ENCODE measurements at regions not wholly inside any gene's neighbourhood (a gene's known extent, or its start where the extent isn't known, plus 50 kb on each side); places are given as distances from the start of the nearest gene placed in this dataset.

GRCh38 chr3:127383656-127384179, 95.9 kb upstream of the PRR20G start:
- ChIA-PET POLR2A (no interaction called here), CTCF (no interaction called here)
- Histone ChIP-seq H3K9ac (replicated peaks; ENCODE audit: extremely low read depth, insufficient read depth, low read length) (no peak overlapping the region), H3K4me2 (ENCODE audit: insufficient read depth, low read length) (no peak overlapping the region), H3K4me3 (replicated peaks in 1 of 3; ENCODE audit: insufficient read depth in 1 of 3, low read depth in 1 of 3, low read length in 3 of 3) (no peak overlapping the region), H3K79me2 (ENCODE audit: control insufficient read depth, insufficient read depth, low read length) (no peaks in the 10 kb centered on the region), H4K20me1 (replicated peaks; ENCODE audit: control insufficient read depth, extremely low read depth, insufficient read depth, low read length) (no peaks in the 10 kb centered on the region), H3K4me1 (ENCODE audit: control insufficient read depth, extremely low read depth, insufficient read depth, low read length) (no peaks in the 10 kb centered on the region), H3K9me3 (replicated peaks; ENCODE audit: control insufficient read depth, insufficient read depth, low read length) (no peaks in the 10 kb centered on the region), H3K27ac (ENCODE audit: insufficient read depth, low read depth, low read length) (no peak overlapping the region), H3K9me1 (replicated peaks; ENCODE audit: control insufficient read depth, extremely low read depth, insufficient read depth, low read length) (no peaks in the 10 kb centered on the region), H3K27me3 (ENCODE audit: control insufficient read depth in 2 of 2, insufficient read depth in 2 of 2, low read length in 2 of 2) (no peaks in the 10 kb centered on the region), H3K36me3 (ENCODE audit: control insufficient read depth in 2 of 2, extremely low read depth in 1 of 2, insufficient read depth in 2 of 2, low read length in 2 of 2) (no peaks in the 10 kb centered on the region), H2AFZ (ENCODE audit: low read depth, low read length) (no peak overlapping the region)
- intact Hi-C loops (cut with micrococcal nuclease) = no loop called here
- BruUV-seq (replicated peaks) = no TSS peak
- TF ChIP-seq GATA2 (IDR thresholded peaks at IDR 0.05; ENCODE audit: insufficient read depth, insufficient read length, low read depth, low read length) (no peak), EZH2 (IDR thresholded peaks at IDR 0.05; ENCODE audit: borderline replicate concordance, low read depth, low read length, severe bottlenecking) (no peak), MYC (IDR thresholded peaks at IDR 0.05; ENCODE audit: low read depth, low read length) (no peak)
- DNase-seq (ENCODE audit: low read depth, low spot score) (no peak), FAIRE-seq (no peak)
- dilution Hi-C loops (cut with MboI; ENCODE audit: extremely low pct_ligation_motif_present, low sequenced_read_pairs) = no loop called here

GRCh38 chr3:127377801-127378655, 90.2 kb upstream of the PRR20G start:
- CTCF ChIA-PET = no interaction called here
- intact Hi-C loops (cut with micrococcal nuclease) = loop anchor here (10.0 kb wide), 1 partner anchor 167 kb away; no protein-coding TSS in a partner anchor

More at GRCh38 chr3:127377801-127378655, 90.2 kb upstream of the PRR20G start:
- POLR2A ChIA-PET = no interaction called here
- Histone ChIP-seq H3K4me1 (ENCODE audit: control insufficient read depth, extremely low read depth, insufficient read depth, low read length) (no peaks in the 10 kb centered on the region), H3K9ac (replicated peaks; ENCODE audit: extremely low read depth, insufficient read depth, low read length) (no peak overlapping the region), H3K4me3 (replicated peaks in 1 of 3; ENCODE audit: insufficient read depth in 1 of 3, low read depth in 1 of 3, low read length in 3 of 3) (no peak overlapping the region), H3K4me2 (ENCODE audit: insufficient read depth, low read length) (no peak overlapping the region), H2AFZ (ENCODE audit: low read depth, low read length) (no peak overlapping the region), H3K9me1 (replicated peaks; ENCODE audit: control insufficient read depth, extremely low read depth, insufficient read depth, low read length) (no peaks in the 10 kb centered on the region), H3K27ac (ENCODE audit: insufficient read depth, low read depth, low read length) (no peak overlapping the region), H3K9me3 (replicated peaks; ENCODE audit: control insufficient read depth, insufficient read depth, low read length) (no peaks in the 10 kb centered on the region), H3K27me3 (ENCODE audit: control insufficient read depth in 2 of 2, insufficient read depth in 2 of 2, low read length in 2 of 2) (no peaks in the 10 kb centered on the region), H4K20me1 (replicated peaks; ENCODE audit: control insufficient read depth, extremely low read depth, insufficient read depth, low read length) (no peaks in the 10 kb centered on the region), H3K79me2 (ENCODE audit: control insufficient read depth, insufficient read depth, low read length) (no peaks in the 10 kb centered on the region), H3K36me3 (ENCODE audit: control insufficient read depth in 2 of 2, extremely low read depth in 1 of 2, insufficient read depth in 2 of 2, low read length in 2 of 2) (no peaks in the 10 kb centered on the region)
- no TSS peak for BruUV-seq (replicated peaks)
- TF ChIP-seq CTCF (IDR thresholded peaks at IDR 0.05; ENCODE audit: extremely low read depth in 1 of 2, insufficient read depth in 1 of 2, low read depth in 1 of 2, low read length in 2 of 2) = no peak
- no peak for TF ChIP-seq GATA2 (IDR thresholded peaks at IDR 0.05; ENCODE audit: insufficient read depth, insufficient read length, low read depth, low read length)
- TF ChIP-seq FOS (IDR thresholded peaks at IDR 0.05; ENCODE audit: borderline replicate concordance, insufficient read depth, low read length) = no peak
- no peak for TF ChIP-seq POLR2AphosphoS5 (IDR thresholded peaks at IDR 0.05; ENCODE audit: insufficient read depth, low read depth, low read length)
- no peak for TF ChIP-seq MYC (IDR thresholded peaks at IDR 0.05; ENCODE audit: low read depth, low read length)
- no peak for TF ChIP-seq EZH2 (IDR thresholded peaks at IDR 0.05; ENCODE audit: borderline replicate concordance, low read depth, low read length, severe bottlenecking)
- TF ChIP-seq POLR2A (IDR thresholded peaks at IDR 0.05; ENCODE audit: low read depth, low read length) = no peak
- no peak for TF ChIP-seq MAX (IDR thresholded peaks at IDR 0.05; ENCODE audit: insufficient read depth, insufficient read length)
- TF ChIP-seq JUN (IDR thresholded peaks at IDR 0.05; ENCODE audit: borderline replicate concordance, insufficient read depth, insufficient read length, low read depth) = no peak
- dilution Hi-C loops (cut with MboI; ENCODE audit: extremely low pct_ligation_motif_present, low sequenced_read_pairs) = no loop called here
- no peak for FAIRE-seq
- DNase-seq (ENCODE audit: low read depth, low spot score) = no peak

Measured in endothelial cell of umbilical vein (primary cell).